Thoracic aorta (tissue), 2 donors: ENCODE measurements at regions not wholly inside any gene's neighbourhood (a gene's known extent, or its start where the extent isn't known, plus 50 kb on each side); places are given as distances from the start of the nearest gene placed in this dataset.

ENCODE experiments used
- ATAC-seq: fragments of 150-250 bp; one replicate; pipeline ENCODE4 v1.8.0; 2017; ENCODE audit warnings: low read depth; ENCODE audit not compliant: insufficient number of reproducible peaks, low FRiP score
- DNase-seq: peaks from one replicate; pipeline ENCODE4 v3.0.0-alpha.2; 2020; ENCODE audit warnings: low spot score
- H3K27ac ChIP-seq, 2 donors: fragments of 200-600 bp; sonication (generic); 1 replicate in 1 of 2; 2 replicates in 1 of 2; pipeline ENCODE4 v1.5.1; 2016; ENCODE audit warnings: mild to moderate bottlenecking in 2 of 2, moderate library complexity in 2 of 2
- H3K27me3 ChIP-seq: fragments of 200-600 bp; sonication (generic); replicated peaks from 2 replicates; pipeline ENCODE4 v1.6.0; 2016; ENCODE audit warnings: mild to moderate bottlenecking; ENCODE audit not compliant: insufficient read depth
- H3K36me3 ChIP-seq: fragments of 200-600 bp; sonication (generic); one replicate; pipeline ENCODE4 v1.5.1; 2016
- H3K4me1 ChIP-seq, 2 donors: fragments of 200-600 bp; sonication (generic); 1 replicate in 1 of 2; 2 replicates in 1 of 2; pipeline versions ENCODE4 v1.5.1 to v1.6.0; 2016; ENCODE audit warnings: low read depth in 2 of 2, mild to moderate bottlenecking in 1 of 2; ENCODE audit not compliant: control insufficient read depth in 1 of 2
- H3K4me3 ChIP-seq: fragments of 200-600 bp; sonication (generic); 2 replicates; pipeline ENCODE4 v1.5.1; 2016; ENCODE audit warnings: mild to moderate bottlenecking
- H3K9me3 ChIP-seq: fragments of 200-600 bp; sonication (generic); 2 replicates; pipeline ENCODE4 v1.5.1; 2016
- CTCF ChIP-seq: fragments of 200-600 bp; sonication (generic); IDR thresholded peaks from one replicate; pipeline ENCODE4 v1.5.1; 2019; ENCODE audit warnings: antibody characterized with exemption

- ATAC-seq (no peak), DNase-seq (no peak)
- no peaks in the 10 kb centered on the region for H3K4me1 ChIP-seq
- no peaks in the 10 kb centered on the region for H3K9me3 ChIP-seq
- H3K27ac ChIP-seq: no peak overlapping the region
- TF ChIP-seq CTCF: peak; percentile 62
- H3K27me3 ChIP-seq: no peaks in the 10 kb centered on the region
- H3K36me3 ChIP-seq: no peaks in the 10 kb centered on the region
- no peak overlapping the region for H3K4me3 ChIP-seq
Observed at GRCh38 chr18:25896178-25896780, 194.1 kb downstream of the SS18 start.

GRCh38 chr18:25895518-25895917 lies 194.9 kb downstream of the SS18 start:
- ATAC-seq: no peak
- TF ChIP-seq CTCF: no peak

GRCh38 chr18:25886283-25886682 lies 204.1 kb downstream of the SS18 start:
- DNase-seq (no peak), ATAC-seq (no peak)
- H3K4me3 ChIP-seq: no peak overlapping the region
- H3K9me3 ChIP-seq: no peaks in the 10 kb centered on the region
- H3K36me3 ChIP-seq: no peaks in the 10 kb centered on the region
- no peaks in the 10 kb centered on the region for H3K27me3 ChIP-seq
- H3K27ac ChIP-seq: no peak overlapping the region
- no peak for TF ChIP-seq CTCF
- H3K4me1 ChIP-seq: no peaks in the 10 kb centered on the region

More at GRCh38 chr18:25895518-25895917, 194.9 kb downstream of the SS18 start:
- H3K27me3 ChIP-seq: no peaks in the 10 kb centered on the region
- no peak overlapping the region for H3K4me3 ChIP-seq
- no peak overlapping the region for H3K27ac ChIP-seq
- DNase-seq: no peak
- no peaks in the 10 kb centered on the region for H3K9me3 ChIP-seq
- H3K36me3 ChIP-seq: no peaks in the 10 kb centered on the region
- no peaks in the 10 kb centered on the region for H3K4me1 ChIP-seq

GRCh38 chr18:25883091-25883490 lies 207.3 kb downstream of the SS18 start:
- Histone ChIP-seq H3K4me1 (no peaks in the 10 kb centered on the region), H3K27ac (no peak overlapping the region), H3K36me3 (no peaks in the 10 kb centered on the region), H3K9me3 (no peaks in the 10 kb centered on the region), H3K4me3 (no peak overlapping the region), H3K27me3 (no peaks in the 10 kb centered on the region)
- no peak for TF ChIP-seq CTCF
- DNase-seq (no peak), ATAC-seq (no peak)

- no peak for TF ChIP-seq CTCF
- Histone ChIP-seq H3K4me3 (no peak overlapping the region), H3K27me3 (no peaks in the 10 kb centered on the region), H3K27ac (no peak overlapping the region), H3K4me1 (no peaks in the 10 kb centered on the region), H3K36me3 (no peaks in the 10 kb centered on the region), H3K9me3 (no peaks in the 10 kb centered on the region)
- DNase-seq: no peak
- no peak for ATAC-seq
Observed at GRCh38 chr18:25881149-25881548, 209.3 kb downstream of the SS18 start.
